HepG2 (cell line): ENCODE measurements at regions not wholly inside any gene's neighbourhood (a gene's known extent, or its start where the extent isn't known, plus 50 kb on each side); places are given as distances from the start of the nearest gene placed in this dataset.

Experiments
- ATAC-seq: fragments of 200-7000 bp; cut with Tn5 transposase; 3 replicates; pipeline ENCODE4 v1.9.1; 2020; ENCODE audit warnings: mild to moderate bottlenecking, moderate library complexity
- BruUV-seq: library from RNA; stranded (reverse); fragments of 400-500 nt; replicated peaks from 2 replicates; lab custom pipeline; 2021; lab: Mats Ljungman, UMichigan
- CTCF ChIA-PET: fragments of 300-600 bp; formaldehyde crosslinking; extraction: SDS; loops from one replicate; lab custom pipeline; 2021; ENCODE audit warnings: low total read pairs, inconsistent platforms, low intra/inter-chr PET ratio; lab: Yijun Ruan, JAX
- POLR2A ChIA-PET: fragments of 350-600 bp; sonication (Branson Sonifier 250); formaldehyde crosslinking; loops from one replicate; lab custom pipeline; 2020; ENCODE audit warnings: antibody characterized with exemption, inconsistent platforms; lab: Yijun Ruan, JAX
- DNase-seq: peaks from one replicate; pipeline ENCODE4 v3.0.0-alpha.2; 2015; ENCODE audit warnings: low spot score
- FAIRE-seq: peaks from 3 replicates; lab custom pipeline; 2011; peaks lifted over from hg19 to GRCh38; lab: Jason Lieb, UNC
- H2AFZ ChIP-seq: one replicate; pipeline ENCODE4 v1.6.1; 2011; ENCODE audit warnings: low read length, inconsistent platforms
- H3K27ac ChIP-seq: fragments of 300-600 bp; 3 replicates; pipeline ENCODE4 v1.8.0; 2011; ENCODE audit warnings: mixed run types, mild to moderate bottlenecking, mixed read lengths, low read length, inconsistent platforms; ENCODE audit not compliant: insufficient read depth; ENCODE audit errors: extremely low read length
- H3K27me3 ChIP-seq, 2 experiments: fragments of 200-600 bp in 1 of 2; 2 replicates in 1 of 2; 3 replicates in 1 of 2; pipeline versions ENCODE4 v1.6.0 to v1.8.0; 2011; ENCODE audit warnings: low read length in 2 of 2, mild to moderate bottlenecking in 2 of 2, moderate library complexity in 2 of 2, inconsistent platforms in 1 of 2; ENCODE audit not compliant: insufficient read depth in 2 of 2, control insufficient read depth in 1 of 2
- H3K36me3 ChIP-seq, 2 experiments: fragments of 200-600 bp in 1 of 2; replicated peaks in 1 of 2; 2 replicates in 1 of 2; 3 replicates in 1 of 2; pipeline versions ENCODE4 v1.5.1 to v1.8.0; 2011; ENCODE audit warnings: low read length in 2 of 2, inconsistent platforms in 1 of 2; ENCODE audit not compliant: insufficient read depth in 2 of 2, control insufficient read depth in 1 of 2
- H3K4me1 ChIP-seq: 2 replicates; pipeline ENCODE4 v1.5.1; 2012; ENCODE audit warnings: low read length, inconsistent platforms; ENCODE audit not compliant: insufficient read depth
- H3K4me2 ChIP-seq: 2 replicates; pipeline ENCODE4 v1.6.0; 2011; ENCODE audit warnings: low read depth, low read length, inconsistent platforms
- H3K4me3 ChIP-seq, 3 experiments: fragments of 200-600 bp in 1 of 3; sonication (generic), shearing (Covaris generic) in 1 of 3; replicated peaks in 1 of 3; 2 replicates each; pipeline ENCODE4 v1.5.1; 2011 to 2016; ENCODE audit warnings: low read length in 3 of 3, inconsistent platforms in 2 of 3, low read depth in 2 of 3, mild to moderate bottlenecking in 2 of 3, control low read depth in 1 of 3, mixed read lengths in 1 of 3; ENCODE audit not compliant: insufficient read depth in 1 of 3
- H3K79me2 ChIP-seq: one replicate; pipeline ENCODE4 v1.6.1; 2011; ENCODE audit warnings: low read length, inconsistent platforms; ENCODE audit not compliant: insufficient read depth
- H3K9ac ChIP-seq: 2 replicates; pipeline ENCODE4 v1.6.0; 2011; ENCODE audit warnings: mild to moderate bottlenecking, low read depth, low read length, inconsistent platforms; ENCODE audit not compliant: insufficient read depth
- H3K9me3 ChIP-seq: 2 replicates; pipeline ENCODE4 v1.5.1; 2012; ENCODE audit warnings: mild to moderate bottlenecking, low read length
- H4K20me1 ChIP-seq: 2 replicates; pipeline ENCODE4 v1.6.0; 2011; ENCODE audit warnings: inconsistent platforms, mild to moderate bottlenecking, low read length, moderate library complexity; ENCODE audit not compliant: insufficient read depth
- CEBPG ChIP-seq: IDR thresholded peaks from 2 replicates; pipeline ENCODE4 v1.6.1; 2016
- FOXK1 ChIP-seq: sonication (generic); formaldehyde crosslinking; IDR thresholded peaks from 2 replicates; pipeline ENCODE4 v1.4.0; 2020; ENCODE audit warnings: low read depth, missing genetic modification reagents, borderline replicate concordance
- HES4 ChIP-seq: sonication (generic); formaldehyde crosslinking; IDR thresholded peaks from 2 replicates; pipeline ENCODE4 v1.9.0; 2021; ENCODE audit warnings: mild to moderate bottlenecking, missing genetic modification reagents, borderline replicate concordance
- JUND ChIP-seq: sonication (generic); formaldehyde crosslinking; IDR thresholded peaks from 2 replicates; pipeline ENCODE4 v1.8.0; 2022; ENCODE audit warnings: mild to moderate bottlenecking, missing genetic modification reagents
- MTA3 ChIP-seq: sonication (generic); formaldehyde crosslinking; IDR thresholded peaks from 2 replicates; pipeline ENCODE4 v1.4.0; 2020; ENCODE audit warnings: missing genetic modification reagents
- NKX3-1 ChIP-seq: sonication (generic); formaldehyde crosslinking; IDR thresholded peaks from 2 replicates; pipeline ENCODE4 v1.5.0; 2020; ENCODE audit warnings: missing genetic modification reagents
- POLR2AphosphoS5 ChIP-seq: IDR thresholded peaks from 2 replicates; pipeline ENCODE4 v1.6.1; 2012; ENCODE audit warnings: low read depth, low read length
- SMAD3 ChIP-seq: sonication (generic); formaldehyde crosslinking; IDR thresholded peaks from 2 replicates; pipeline ENCODE4 v1.4.0; 2020; ENCODE audit warnings: missing genetic modification reagents
- SMARCC2 ChIP-seq: fragments of 450-650 bp; IDR thresholded peaks from 2 replicates; pipeline ENCODE4 v1.6.1; 2017; ENCODE audit warnings: antibody characterized with exemption, mild to moderate bottlenecking
- SMC3 ChIP-seq: IDR thresholded peaks from 2 replicates; pipeline ENCODE4 v1.6.1; 2011; ENCODE audit warnings: low read length, improper control_type of control experiment
- ZBTB20 ChIP-seq: sonication (generic); formaldehyde crosslinking; IDR thresholded peaks from 2 replicates; pipeline ENCODE4 v1.8.1; 2023; ENCODE audit warnings: missing genetic modification reagents, low read depth, mild to moderate bottlenecking, borderline replicate concordance
- ZNF180 ChIP-seq: sonication (generic); formaldehyde crosslinking; IDR thresholded peaks from 2 replicates; pipeline ENCODE4 v1.4.0; 2020; ENCODE audit warnings: low read depth, missing genetic modification reagents, borderline replicate concordance
- ZNF660 ChIP-seq: sonication (generic); formaldehyde crosslinking; IDR thresholded peaks from 2 replicates; pipeline ENCODE4 v1.5.1; 2020; ENCODE audit warnings: mild to moderate bottlenecking, low read depth, missing genetic modification reagents, borderline replicate concordance
- ZNF75D ChIP-seq: sonication (generic); formaldehyde crosslinking; IDR thresholded peaks from 2 replicates; pipeline ENCODE4 v1.8.1; 2023; ENCODE audit warnings: missing genetic modification reagents, mild to moderate bottlenecking, borderline replicate concordance
- WGBS: methylation state at CpG from one replicate; pipeline ENCODE4 v1.1.6; 2017; ENCODE audit warnings: low lambda C conversion rate; 5-methylcytosine and 5-hydroxymethylcytosine counted together
- in situ Hi-C: cut with HindIII; loops from 2 replicates; pipeline ENCODE4 v1.10.0; 2017; ENCODE audit warnings: low pct_unique_long_range_greater_than_20kb; ENCODE audit not compliant: extremely low pct_ligation_motif_present
- intact Hi-C: fragments of 100-400 bp; cut with micrococcal nuclease; formaldehyde crosslinking; loops from one replicate; pipeline ENCODE4 v1.10.0; 2022; ENCODE audit not compliant: unreplicated experiment
- TF ChIP-seq, protein P1 (sequence below): sonication (generic); formaldehyde crosslinking; IDR thresholded peaks from 2 replicates; pipeline ENCODE4 v1.5.0; 2020; ENCODE audit warnings: mild to moderate bottlenecking, missing genetic modification reagents, borderline replicate concordance
- TF ChIP-seq, protein P2 (sequence below): sonication (generic); formaldehyde crosslinking; IDR thresholded peaks from 2 replicates; pipeline ENCODE4 v1.4.0; 2020; ENCODE audit warnings: missing genetic modification reagents

DNA sequence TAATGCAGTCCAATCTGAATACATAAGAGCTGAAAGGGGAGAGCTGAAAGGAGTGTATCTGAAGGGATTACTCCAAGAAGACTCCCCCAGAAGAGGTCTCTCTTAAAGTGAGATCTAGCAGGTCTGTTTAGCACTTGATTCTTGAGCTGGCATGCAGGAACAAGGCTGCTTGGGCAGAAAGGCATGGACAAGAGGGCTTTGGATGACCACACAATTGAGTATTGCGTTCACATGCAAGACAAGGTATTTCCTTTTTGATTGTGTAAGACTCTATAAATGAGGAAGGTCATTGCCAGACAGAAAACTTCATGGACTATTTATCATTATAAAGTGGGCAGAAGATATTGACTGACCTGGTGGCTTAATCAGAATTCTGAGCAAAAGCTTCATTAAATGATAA, 145.5 kb upstream of the AFF2 start:
- Histone ChIP-seq H3K79me2 (no peaks in the 10 kb centered on the region), H3K9ac (no peak overlapping the region), H3K36me3 (no peaks in the 10 kb centered on the region), H3K4me1 (no peaks in the 10 kb centered on the region), H3K4me2 (no peak overlapping the region), H3K27me3 (no peaks in the 10 kb centered on the region), H2AFZ (no peak overlapping the region), H3K27ac (no peak overlapping the region), H3K4me3 (no peak overlapping the region), H3K9me3 (peaks cover 8% of the 10 kb centered on the region; the same call in 1 of the 2 replicates), H4K20me1 (no peaks in the 10 kb centered on the region)
- intact Hi-C loops, result no loop called here
- no peak for DNase-seq
- no peak for ATAC-seq
- TF ChIP-seq SMC3 (no peak), CEBPG (CRISPR knock-in tag) (no peak), ZNF180 (no peak), ZNF75D (CRISPR knock-in tag) (no peak), ZNF660 (CRISPR knock-in tag) (no peak), JUND (CRISPR knock-in tag) (no peak), SMARCC2 (no peak), POLR2AphosphoS5 (no peak), ZBTB20 (CRISPR knock-in tag) (no peak), MTA3 (CRISPR knock-in tag) (no peak), NKX3-1 (CRISPR knock-in tag) (no peak), SMAD3 (CRISPR knock-in tag) (no peak), FOXK1 (no peak), HES4 (no peak)
- TF ChIP-seq, protein P1, sequence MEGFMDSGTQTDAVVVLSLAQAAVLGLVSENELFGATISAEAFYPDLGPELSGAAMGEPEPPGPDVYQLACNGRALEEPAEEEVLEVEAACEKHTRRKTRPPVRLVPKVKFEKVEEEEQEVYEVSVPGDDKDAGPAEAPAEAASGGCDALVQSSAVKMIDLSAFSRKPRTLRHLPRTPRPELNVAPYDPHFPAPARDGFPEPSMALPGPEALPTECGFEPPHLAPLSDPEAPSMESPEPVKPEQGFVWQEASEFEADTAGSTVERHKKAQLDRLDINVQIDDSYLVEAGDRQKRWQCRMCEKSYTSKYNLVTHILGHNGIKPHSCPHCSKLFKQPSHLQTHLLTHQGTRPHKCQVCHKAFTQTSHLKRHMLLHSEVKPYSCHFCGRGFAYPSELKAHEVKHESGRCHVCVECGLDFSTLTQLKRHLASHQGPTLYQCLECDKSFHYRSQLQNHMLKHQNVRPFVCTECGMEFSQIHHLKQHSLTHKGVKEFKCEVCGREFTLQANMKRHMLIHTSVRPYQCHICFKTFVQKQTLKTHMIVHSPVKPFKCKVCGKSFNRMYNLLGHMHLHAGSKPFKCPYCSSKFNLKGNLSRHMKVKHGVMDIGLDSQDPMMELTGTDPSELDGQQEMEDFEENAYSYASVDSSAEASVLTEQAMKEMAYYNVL (CRISPR knock-in tag), result no peak
- TF ChIP-seq, protein P2, sequence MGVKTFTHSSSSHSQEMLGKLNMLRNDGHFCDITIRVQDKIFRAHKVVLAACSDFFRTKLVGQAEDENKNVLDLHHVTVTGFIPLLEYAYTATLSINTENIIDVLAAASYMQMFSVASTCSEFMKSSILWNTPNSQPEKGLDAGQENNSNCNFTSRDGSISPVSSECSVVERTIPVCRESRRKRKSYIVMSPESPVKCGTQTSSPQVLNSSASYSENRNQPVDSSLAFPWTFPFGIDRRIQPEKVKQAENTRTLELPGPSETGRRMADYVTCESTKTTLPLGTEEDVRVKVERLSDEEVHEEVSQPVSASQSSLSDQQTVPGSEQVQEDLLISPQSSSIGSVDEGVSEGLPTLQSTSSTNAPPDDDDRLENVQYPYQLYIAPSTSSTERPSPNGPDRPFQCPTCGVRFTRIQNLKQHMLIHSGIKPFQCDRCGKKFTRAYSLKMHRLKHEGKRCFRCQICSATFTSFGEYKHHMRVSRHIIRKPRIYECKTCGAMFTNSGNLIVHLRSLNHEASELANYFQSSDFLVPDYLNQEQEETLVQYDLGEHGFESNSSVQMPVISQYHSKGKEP, result no peak
- POLR2A ChIA-PET, result no interaction called here
- in situ Hi-C loops, result no loop called here
- no TSS peak for BruUV-seq
- CTCF ChIA-PET, result no interaction called here
- FAIRE-seq, result no peak
- 0% methylated on average over 1 of the region's 1 CpG for WGBS
